ENCODE measurements at regions not wholly inside any gene's neighbourhood (a gene's known extent, or its start where the extent isn't known, plus 50 kb on each side); places are given as distances from the start of the nearest gene placed in this dataset.

DNA sequence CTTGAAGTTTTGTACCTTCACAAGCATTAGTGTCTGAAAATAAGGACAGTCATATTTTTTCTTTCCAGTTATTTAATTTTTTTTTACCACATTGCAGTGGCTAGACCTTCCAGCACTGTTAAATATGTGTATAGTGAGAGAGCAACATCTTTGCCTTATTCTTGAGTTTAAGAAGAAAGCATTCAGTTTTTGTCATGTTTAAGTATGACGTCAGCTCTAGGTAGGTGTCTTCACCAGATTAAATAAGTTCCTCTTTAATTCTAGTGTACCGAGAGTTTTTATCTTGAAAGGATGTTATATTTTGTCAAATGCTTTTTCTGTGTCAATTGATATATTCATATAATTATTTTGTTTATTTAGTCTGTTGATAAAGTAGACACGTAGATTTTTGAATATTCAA, 258.8 kb downstream of the FAM181B start:
- no peaks in the 10 kb centered on the region for H3K27me3 ChIP-seq
- no peaks in the 10 kb centered on the region for H3K36me3 ChIP-seq
- no peak overlapping the region for H3K27ac ChIP-seq
- no peak for DNase-seq (ENCODE audit: low read depth in 1 of 2, low spot score in 1 of 2)
- no peak overlapping the region for H3K4me3 ChIP-seq
- no peaks in the 10 kb centered on the region for H3K4me1 ChIP-seq (ENCODE audit: low read depth)
- TF ChIP-seq, protein P1, sequence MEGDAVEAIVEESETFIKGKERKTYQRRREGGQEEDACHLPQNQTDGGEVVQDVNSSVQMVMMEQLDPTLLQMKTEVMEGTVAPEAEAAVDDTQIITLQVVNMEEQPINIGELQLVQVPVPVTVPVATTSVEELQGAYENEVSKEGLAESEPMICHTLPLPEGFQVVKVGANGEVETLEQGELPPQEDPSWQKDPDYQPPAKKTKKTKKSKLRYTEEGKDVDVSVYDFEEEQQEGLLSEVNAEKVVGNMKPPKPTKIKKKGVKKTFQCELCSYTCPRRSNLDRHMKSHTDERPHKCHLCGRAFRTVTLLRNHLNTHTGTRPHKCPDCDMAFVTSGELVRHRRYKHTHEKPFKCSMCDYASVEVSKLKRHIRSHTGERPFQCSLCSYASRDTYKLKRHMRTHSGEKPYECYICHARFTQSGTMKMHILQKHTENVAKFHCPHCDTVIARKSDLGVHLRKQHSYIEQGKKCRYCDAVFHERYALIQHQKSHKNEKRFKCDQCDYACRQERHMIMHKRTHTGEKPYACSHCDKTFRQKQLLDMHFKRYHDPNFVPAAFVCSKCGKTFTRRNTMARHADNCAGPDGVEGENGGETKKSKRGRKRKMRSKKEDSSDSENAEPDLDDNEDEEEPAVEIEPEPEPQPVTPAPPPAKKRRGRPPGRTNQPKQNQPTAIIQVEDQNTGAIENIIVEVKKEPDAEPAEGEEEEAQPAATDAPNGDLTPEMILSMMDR (IDR thresholded peaks at IDR 0.05; ENCODE audit: low read depth, low read length) = no peak
- H3K9me3 ChIP-seq (ENCODE audit: low read depth) = no peaks in the 10 kb centered on the region

DNA sequence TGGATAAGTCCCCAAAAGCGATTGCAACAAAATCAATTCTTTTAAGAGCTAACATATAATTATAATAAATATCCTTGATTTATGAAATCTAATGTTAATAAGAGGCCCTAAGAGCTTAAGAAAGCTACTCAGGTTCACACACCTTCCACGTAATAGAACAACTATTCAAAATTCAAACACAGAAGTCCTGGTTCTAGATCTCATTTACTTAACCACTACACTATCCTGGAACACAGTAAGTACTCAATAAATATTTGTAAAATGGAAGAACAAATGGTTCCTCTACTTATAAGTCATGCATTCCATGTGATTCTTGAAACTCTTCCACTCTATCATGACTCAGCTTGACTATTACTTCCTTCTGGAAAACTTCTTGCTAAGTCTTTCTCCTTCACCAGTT, 268.2 kb downstream of the FAM181B start:
- Histone ChIP-seq H3K4me1 (ENCODE audit: low read depth) (no peaks in the 10 kb centered on the region), H3K36me3 (no peaks in the 10 kb centered on the region), H3K27ac (no peak overlapping the region), H3K4me3 (no peak overlapping the region), H3K9me3 (ENCODE audit: low read depth) (no peaks in the 10 kb centered on the region), H3K27me3 (no peaks in the 10 kb centered on the region)
- DNase-seq (ENCODE audit: low read depth in 1 of 2, low spot score in 1 of 2) = no peak
- TF ChIP-seq, protein P1 (IDR thresholded peaks at IDR 0.05; ENCODE audit: low read depth, low read length) = no peak

DNA sequence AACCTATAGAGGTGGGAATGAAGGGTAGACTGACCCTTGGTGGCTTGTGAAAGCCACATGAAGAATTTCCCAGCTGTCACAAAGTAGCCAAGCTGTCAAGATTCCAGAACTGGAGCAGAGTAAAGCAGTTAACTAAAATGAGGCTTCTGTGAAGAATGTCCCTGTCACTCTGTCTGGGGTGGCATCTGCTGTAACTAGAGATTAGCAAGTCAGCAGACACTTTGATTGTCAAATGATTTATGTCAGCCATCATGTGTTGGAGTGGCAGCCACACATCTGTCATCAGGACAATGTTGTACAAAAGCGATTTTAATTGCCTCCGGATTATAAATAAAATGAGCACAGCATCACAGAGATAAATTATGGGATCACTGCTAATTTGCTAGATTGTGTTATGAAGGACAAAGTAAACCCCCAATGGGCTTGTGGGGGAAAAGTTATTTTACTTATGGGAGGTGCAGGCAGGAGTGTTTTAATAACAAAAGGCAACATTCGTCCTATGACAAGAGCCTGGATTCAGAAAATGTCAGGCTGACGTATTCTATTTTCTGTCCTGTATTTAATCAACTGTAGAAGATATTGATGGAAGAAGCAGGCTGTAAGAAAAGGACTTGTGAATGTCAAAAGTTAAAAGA, 270.9 kb downstream of the FAM181B start:
- no peak overlapping the region for H3K27ac ChIP-seq
- TF ChIP-seq, protein P1 (IDR thresholded peaks at IDR 0.05; ENCODE audit: low read depth, low read length) = no peak
- no peak for DNase-seq (ENCODE audit: low read depth in 1 of 2, low spot score in 1 of 2)
- no peaks in the 10 kb centered on the region for H3K9me3 ChIP-seq (ENCODE audit: low read depth)
- H3K27me3 ChIP-seq = no peaks in the 10 kb centered on the region
- no peaks in the 10 kb centered on the region for H3K36me3 ChIP-seq
- no peak overlapping the region for H3K4me3 ChIP-seq
- H3K4me1 ChIP-seq (ENCODE audit: low read depth) = no peaks in the 10 kb centered on the region

DNA sequence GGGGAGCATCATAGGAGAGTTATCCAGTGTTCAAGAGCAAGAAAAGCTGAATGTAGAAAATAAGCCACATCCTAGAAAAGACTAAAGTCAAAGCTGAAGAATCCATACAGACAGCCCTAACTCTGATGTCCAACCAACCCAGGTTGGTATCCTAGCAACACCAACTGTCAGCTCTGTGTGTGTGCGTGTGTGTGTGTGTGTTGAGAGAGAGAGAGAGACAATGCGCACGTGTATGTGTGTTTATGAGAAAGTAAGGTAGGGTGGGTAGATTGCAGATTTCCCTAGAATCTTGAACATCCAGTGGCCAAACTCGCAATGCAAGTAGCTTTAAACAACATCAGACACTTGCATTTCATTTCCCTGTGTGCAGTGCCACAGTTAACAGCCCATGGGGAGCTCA, 274.9 kb downstream of the FAM181B start:
- TF ChIP-seq, protein P1 (IDR thresholded peaks at IDR 0.05; ENCODE audit: low read depth, low read length) = no peak
- Histone ChIP-seq H3K36me3 (no peaks in the 10 kb centered on the region), H3K9me3 (ENCODE audit: low read depth) (no peaks in the 10 kb centered on the region), H3K27ac (no peak overlapping the region), H3K4me1 (ENCODE audit: low read depth) (no peaks in the 10 kb centered on the region), H3K4me3 (no peak overlapping the region), H3K27me3 (no peaks in the 10 kb centered on the region)
- DNase-seq (ENCODE audit: low read depth in 1 of 2, low spot score in 1 of 2) = no peak

DNA sequence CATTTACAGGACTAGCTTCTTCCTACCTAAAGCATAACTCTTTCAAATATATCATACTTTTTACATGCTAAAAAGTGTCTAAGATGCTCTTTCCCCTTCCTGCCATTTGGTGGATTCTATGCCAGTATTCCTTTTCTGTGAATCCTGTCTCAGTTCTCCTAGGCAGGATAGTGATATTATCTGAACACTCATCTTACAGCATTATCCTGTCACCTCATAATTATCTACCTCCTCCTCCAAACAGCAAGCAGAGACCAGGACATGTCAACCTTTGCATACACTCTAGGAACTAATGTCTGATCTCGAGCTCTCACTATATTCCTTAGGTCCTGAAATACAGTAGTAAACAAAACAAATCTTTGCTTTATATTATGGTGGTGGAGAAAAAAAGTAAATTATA, 275.5 kb downstream of the FAM181B start:
- no peak overlapping the region for H3K4me3 ChIP-seq
- no peaks in the 10 kb centered on the region for H3K9me3 ChIP-seq (ENCODE audit: low read depth)
- no peaks in the 10 kb centered on the region for H3K36me3 ChIP-seq
- TF ChIP-seq, protein P1 (IDR thresholded peaks at IDR 0.05; ENCODE audit: low read depth, low read length) = no peak
- H3K4me1 ChIP-seq (ENCODE audit: low read depth) = no peaks in the 10 kb centered on the region
- H3K27me3 ChIP-seq = no peaks in the 10 kb centered on the region
- DNase-seq (ENCODE audit: low read depth in 1 of 2, low spot score in 1 of 2) = no peak
- H3K27ac ChIP-seq = no peak overlapping the region
